ENCODE measurements at regions not wholly inside any gene's neighbourhood (a gene's known extent, or its start where the extent isn't known, plus 50 kb on each side); places are given as distances from the start of the nearest gene placed in this dataset.

DNA sequence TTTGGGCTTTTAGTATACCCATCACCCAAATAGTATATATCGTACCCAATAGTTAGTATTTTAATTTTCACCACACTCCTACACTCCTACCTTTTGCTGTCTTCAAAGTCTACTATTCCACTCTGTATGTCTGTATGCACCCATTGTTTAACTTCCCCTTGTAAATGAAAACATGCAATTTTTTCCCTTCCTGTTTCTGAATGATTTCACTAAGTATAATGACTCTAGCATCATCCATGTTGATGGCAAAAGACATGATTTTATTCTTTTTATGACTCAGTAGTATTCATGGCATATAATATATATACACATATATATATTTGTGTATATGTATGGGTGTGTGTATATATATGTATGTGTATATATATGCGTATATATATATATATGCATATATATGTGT is 63.1 kb upstream of the FAM174A start:
- TF ChIP-seq, protein P1, sequence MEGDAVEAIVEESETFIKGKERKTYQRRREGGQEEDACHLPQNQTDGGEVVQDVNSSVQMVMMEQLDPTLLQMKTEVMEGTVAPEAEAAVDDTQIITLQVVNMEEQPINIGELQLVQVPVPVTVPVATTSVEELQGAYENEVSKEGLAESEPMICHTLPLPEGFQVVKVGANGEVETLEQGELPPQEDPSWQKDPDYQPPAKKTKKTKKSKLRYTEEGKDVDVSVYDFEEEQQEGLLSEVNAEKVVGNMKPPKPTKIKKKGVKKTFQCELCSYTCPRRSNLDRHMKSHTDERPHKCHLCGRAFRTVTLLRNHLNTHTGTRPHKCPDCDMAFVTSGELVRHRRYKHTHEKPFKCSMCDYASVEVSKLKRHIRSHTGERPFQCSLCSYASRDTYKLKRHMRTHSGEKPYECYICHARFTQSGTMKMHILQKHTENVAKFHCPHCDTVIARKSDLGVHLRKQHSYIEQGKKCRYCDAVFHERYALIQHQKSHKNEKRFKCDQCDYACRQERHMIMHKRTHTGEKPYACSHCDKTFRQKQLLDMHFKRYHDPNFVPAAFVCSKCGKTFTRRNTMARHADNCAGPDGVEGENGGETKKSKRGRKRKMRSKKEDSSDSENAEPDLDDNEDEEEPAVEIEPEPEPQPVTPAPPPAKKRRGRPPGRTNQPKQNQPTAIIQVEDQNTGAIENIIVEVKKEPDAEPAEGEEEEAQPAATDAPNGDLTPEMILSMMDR (conservative IDR thresholded peaks at IDR 0.05), result no peak
- TF ChIP-seq ZFX (IDR thresholded peaks at IDR 0.05), result no peak

Measured in C4-2B (cell line).